PC-3 (cell line): ENCODE measurements at regions not wholly inside any gene's neighbourhood (a gene's known extent, or its start where the extent isn't known, plus 50 kb on each side); places are given as distances from the start of the nearest gene placed in this dataset.

ENCODE experiments used
- ATAC-seq: fragments of 200-7000 bp; cut with Tn5 transposase; 2 replicates; pipeline ENCODE4 v1.9.1; 2020; ENCODE audit warnings: mild to moderate bottlenecking, moderate library complexity
- BruUV-seq: library from RNA; stranded (reverse); fragments of 400-500 nt; replicated peaks from 2 replicates; lab custom pipeline; 2021; lab: Mats Ljungman, UMichigan
- CTCF ChIA-PET: fragments of 300-600 bp; sonication (Branson Sonifier 250); formaldehyde crosslinking; loops from one replicate; lab custom pipeline; 2022; ENCODE audit warnings: antibody characterized with exemption; lab: Charles Lee
- POLR2A ChIA-PET: fragments of 300-600 bp; sonication (Branson Sonifier 250); formaldehyde crosslinking; loops from one replicate; lab custom pipeline; 2022; ENCODE audit warnings: antibody characterized with exemption; ENCODE audit not compliant: unreplicated experiment; lab: Charles Lee
- DNase-seq: peaks from one replicate; pipeline ENCODE4 v3.0.0-alpha.2; 2015
- H2AFZ ChIP-seq: fragments of 300-600 bp; sonication (generic); 2 replicates; pipeline ENCODE4 v1.6.0; 2016; ENCODE audit warnings: antibody characterized with exemption, low read length
- H3F3A ChIP-seq: fragments of 300-600 bp; sonication (generic); one replicate; pipeline ENCODE4 v1.6.0; 2017; ENCODE audit warnings: antibody characterized with exemption, low read length, control low read depth, mild to moderate bottlenecking; ENCODE audit not compliant: unreplicated experiment
- H3K27ac ChIP-seq: fragments of 300-600 bp; sonication (generic); 2 replicates; pipeline ENCODE4 v1.5.1; 2016; ENCODE audit warnings: mild to moderate bottlenecking, low read length
- H3K27me3 ChIP-seq: fragments of 300-600 bp; sonication (generic); 2 replicates; pipeline ENCODE4 v1.6.1; 2016; ENCODE audit warnings: low read length, mixed read lengths
- H3K36me3 ChIP-seq: fragments of 300-600 bp; sonication (generic); 2 replicates; pipeline ENCODE4 v1.6.1; 2016; ENCODE audit warnings: low read depth, mixed run types, low read length, mixed read lengths
- H3K4me1 ChIP-seq: fragments of 300-600 bp; sonication (generic); 2 replicates; pipeline ENCODE4 v1.5.1; 2016; ENCODE audit warnings: low read length; ENCODE audit not compliant: insufficient read depth
- H3K4me2 ChIP-seq: fragments of 300-600 bp; sonication (generic); 2 replicates; pipeline ENCODE4 v1.6.0; 2016; ENCODE audit warnings: low read length
- H3K4me3 ChIP-seq: fragments of 300-600 bp; sonication (generic); 2 replicates; pipeline ENCODE4 v1.5.1; 2016; ENCODE audit warnings: mild to moderate bottlenecking, low read length, mixed read lengths
- H3K79me2 ChIP-seq: fragments of 300-600 bp; sonication (generic); 2 replicates; pipeline ENCODE4 v1.6.1; 2017; ENCODE audit warnings: low read length, mixed read lengths
- H3K9ac ChIP-seq: fragments of 300-600 bp; sonication (generic); 2 replicates; pipeline ENCODE4 v1.6.0; 2016; ENCODE audit warnings: mild to moderate bottlenecking, low read length
- H3K9me2 ChIP-seq: fragments of 300-600 bp; sonication (generic); replicated peaks from 2 replicates; pipeline ENCODE4 v1.6.1; 2016; ENCODE audit warnings: mixed run types, low read length, mixed read lengths
- H3K9me3 ChIP-seq: fragments of 300-600 bp; sonication (generic); 2 replicates; pipeline ENCODE4 v1.6.1; 2016; ENCODE audit warnings: low read length, mixed read lengths
- H4K20me1 ChIP-seq: fragments of 300-600 bp; sonication (generic); 2 replicates; pipeline ENCODE4 v1.6.1; 2016; ENCODE audit warnings: low read length, mixed read lengths
- CTCF ChIP-seq: fragments of 300-600 bp; sonication (generic); conservative IDR thresholded peaks from 2 replicates; pipeline ENCODE4 v1.5.1; 2017; ENCODE audit warnings: antibody characterized with exemption, low read depth, mild to moderate bottlenecking, low read length
- EZH2 ChIP-seq: fragments of 300-600 bp; sonication (generic); IDR thresholded peaks from one replicate; pipeline ENCODE4 v1.6.1; 2017; ENCODE audit warnings: antibody characterized with exemption, mild to moderate bottlenecking, low read length; ENCODE audit not compliant: unreplicated experiment
- EZH2phosphoT487 ChIP-seq: fragments of 300-600 bp; sonication (generic); IDR thresholded peaks from 2 replicates; pipeline ENCODE4 v1.6.1; 2018; ENCODE audit warnings: mild to moderate bottlenecking, antibody characterized with exemption, low read length, borderline replicate concordance
- intact Hi-C: fragments of 100-400 bp; cut with micrococcal nuclease; formaldehyde crosslinking; loops from 2 replicates; pipeline ENCODE4 v1.9.0; 2023

- peaks cover 95% of the 10 kb centered on the region for H3K27me3 ChIP-seq
- POLR2A ChIA-PET = no interaction called here
- no peaks in the 10 kb centered on the region for H4K20me1 ChIP-seq
- CTCF ChIA-PET = no interaction called here
- H3K9me2 ChIP-seq = no peaks in the 10 kb centered on the region
- no peak overlapping the region for H3K4me3 ChIP-seq
- H3K9ac ChIP-seq = no peak overlapping the region
- H3K4me2 ChIP-seq = no peak overlapping the region
- TF ChIP-seq EZH2 (no peak), EZH2phosphoT487 (no peak), CTCF (no peak)
- intact Hi-C loops = no loop called here
- H3K27ac ChIP-seq = no peak overlapping the region
- DNase-seq (no peak), ATAC-seq (no peak)
- no peaks in the 10 kb centered on the region for H3F3A ChIP-seq
- no peaks in the 10 kb centered on the region for H3K79me2 ChIP-seq
- BruUV-seq = no TSS peak
- H3K9me3 ChIP-seq = no peaks in the 10 kb centered on the region
- no peak overlapping the region for H2AFZ ChIP-seq
- H3K4me1 ChIP-seq = no peaks in the 10 kb centered on the region
- H3K36me3 ChIP-seq = no peaks in the 10 kb centered on the region
These were observed 206.1 kb upstream of the HDAC4 start for GRCh38 chr2:239606741-239607516.

- Histone ChIP-seq H3K36me3 (no peaks in the 10 kb centered on the region), H3K27me3 (peaks cover 96% of the 10 kb centered on the region), H3K9me3 (no peaks in the 10 kb centered on the region), H3K4me1 (no peaks in the 10 kb centered on the region), H3K4me2 (no peak overlapping the region), H3K27ac (no peak overlapping the region), H4K20me1 (no peaks in the 10 kb centered on the region), H3F3A (no peaks in the 10 kb centered on the region), H3K79me2 (no peaks in the 10 kb centered on the region), H3K9me2 (no peaks in the 10 kb centered on the region), H3K9ac (no peak overlapping the region), H3K4me3 (no peak overlapping the region), H2AFZ (no peak overlapping the region)
- TF ChIP-seq CTCF = no peak
- no peak for TF ChIP-seq EZH2phosphoT487
- TF ChIP-seq EZH2 = no peak
- intact Hi-C loops = no loop called here
- no peak for DNase-seq
- ChIA-PET POLR2A (no interaction called here), CTCF (no interaction called here)
- no TSS peak for BruUV-seq
- ATAC-seq = no peak
These were observed 205.2 kb upstream of the HDAC4 start for GRCh38 chr2:239605976-239606375.

GRCh38 chr2:239605409-239605808 is 204.6 kb upstream of the HDAC4 start:
- no peaks in the 10 kb centered on the region for H3K36me3 ChIP-seq
- no peak overlapping the region for H3K4me3 ChIP-seq
- H3K9me3 ChIP-seq = no peaks in the 10 kb centered on the region
- peaks cover 96% of the 10 kb centered on the region for H3K27me3 ChIP-seq
- H2AFZ ChIP-seq = no peak overlapping the region
- CTCF ChIA-PET = no interaction called here
- intact Hi-C loops = no loop called here
- no peak overlapping the region for H3K27ac ChIP-seq
- H4K20me1 ChIP-seq = no peaks in the 10 kb centered on the region
- H3K79me2 ChIP-seq = no peaks in the 10 kb centered on the region
- no peak overlapping the region for H3K4me2 ChIP-seq
- H3K9ac ChIP-seq = no peak overlapping the region
- POLR2A ChIA-PET = interaction anchor here (0.6 kb wide), 1 partner anchor 43 kb away, joined by 10 read pairs; no protein-coding TSS in a partner anchor
- no peaks in the 10 kb centered on the region for H3K9me2 ChIP-seq
- DNase-seq (no peak), ATAC-seq (no peak)
- H3F3A ChIP-seq = no peaks in the 10 kb centered on the region
- no TSS peak for BruUV-seq
- TF ChIP-seq CTCF = no peak
- no peak for TF ChIP-seq EZH2phosphoT487
- TF ChIP-seq EZH2 = no peak
- no peaks in the 10 kb centered on the region for H3K4me1 ChIP-seq
